IPS DF 4.7 (cell line): ENCODE measurements at regions not wholly inside any gene's neighbourhood (a gene's known extent, or its start where the extent isn't known, plus 50 kb on each side); places are given as distances from the start of the nearest gene placed in this dataset.
"Not testable (repeated sequence)": the region's sequence is repeated elsewhere in the genome, so short reads cannot be mapped to it uniquely, and the experiment has no call there.

Source experiments
- DNase-seq: peaks from one replicate; pipeline ENCODE4 v3.0.0-alpha.2; 2013; ENCODE audit warnings: low spot score; ENCODE audit errors: extremely low read depth

- not testable (repeated sequence) for DNase-seq
These were observed 671.2 kb upstream of the ZWINT start for GRCh38 chr10:57032301-57032700.

- DNase-seq, result no peak
These were observed 670.3 kb upstream of the ZWINT start for GRCh38 chr10:57031346-57031745.

- DNase-seq, result no peak
These were observed 665.2 kb upstream of the ZWINT start for GRCh38 chr10:57026307-57026706.

GRCh38 chr10:57023626-57024025 is 662.6 kb upstream of the ZWINT start:
- no peak for DNase-seq

GRCh38 chr10:57018452-57018851 is 657.4 kb upstream of the ZWINT start:
- DNase-seq, result peak; percentile 38

- DNase-seq, result no peak
These were observed 656.4 kb upstream of the ZWINT start for GRCh38 chr10:57017356-57018037.

- DNase-seq, result no peak
These were observed 654.7 kb upstream of the ZWINT start for GRCh38 chr10:57015595-57016318.

- no peak for DNase-seq
These were observed 654.1 kb upstream of the ZWINT start for GRCh38 chr10:57015187-57015586.

GRCh38 chr10:57014758-57015157 is 653.7 kb upstream of the ZWINT start:
- DNase-seq, result no peak

- DNase-seq, result no peak
These were observed 647.1 kb upstream of the ZWINT start for GRCh38 chr10:57008189-57008588.

GRCh38 chr10:56991591-56992069 is 630.6 kb upstream of the ZWINT start:
- DNase-seq, result no peak

- DNase-seq, result no peak
These were observed 614.5 kb upstream of the ZWINT start for GRCh38 chr10:56975513-56975912.

- DNase-seq, result no peak
These were observed 612.7 kb upstream of the ZWINT start for GRCh38 chr10:56973766-56974165.

GRCh38 chr10:56943221-56943755 is 582.2 kb upstream of the ZWINT start:
- no peak for DNase-seq

- no peak for DNase-seq
These were observed 573.5 kb upstream of the ZWINT start for GRCh38 chr10:56934515-56934914.

- no peak for DNase-seq
These were observed 567.7 kb upstream of the ZWINT start for GRCh38 chr10:56928714-56929113.

- no peak for DNase-seq
These were observed 566.6 kb upstream of the ZWINT start for GRCh38 chr10:56927701-56928100.

- no peak for DNase-seq
These were observed 559.7 kb upstream of the ZWINT start for GRCh38 chr10:56920601-56921261.

GRCh38 chr10:56912043-56912442 is 551.0 kb upstream of the ZWINT start:
- DNase-seq, result no peak

GRCh38 chr10:56905051-56905450 is 544.0 kb upstream of the ZWINT start:
- DNase-seq, result no peak

- DNase-seq, result no peak
These were observed 541.5 kb upstream of the ZWINT start for GRCh38 chr10:56902554-56902953.

GRCh38 chr10:56895306-56895705 is 534.2 kb upstream of the ZWINT start:
- no peak for DNase-seq
